ENCODE measurements at regions not wholly inside any gene's neighbourhood (a gene's known extent, or its start where the extent isn't known, plus 50 kb on each side); places are given as distances from the start of the nearest gene placed in this dataset.

GRCh38 chr3:3705090-3705775 lies 94.0 kb upstream of the LRRN1 start:
- no peak overlapping the region for H3K27ac Mint-ChIP-seq
- no peaks in the 10 kb centered on the region for H3K36me3 Mint-ChIP-seq
- H3K4me1 Mint-ChIP-seq (ENCODE audit: low read depth in 2 of 2), result no peaks in the 10 kb centered on the region
- ATAC-seq, result no peak
- DNase-seq (ENCODE audit: low spot score), result no peak
- H3K27me3 Mint-ChIP-seq, result peaks cover 0 to 3% of the 10 kb centered on the region in 2 donors
- H3K9me3 Mint-ChIP-seq, result no peaks in the 10 kb centered on the region
- H3K4me3 Mint-ChIP-seq, result no peak overlapping the region

GRCh38 chr3:3701949-3702348 lies 97.3 kb upstream of the LRRN1 start:
- Mint-ChIP-seq H3K27ac (no peak overlapping the region), H3K36me3 (no peaks in the 10 kb centered on the region), H3K27me3 (no peaks in the 10 kb centered on the region), H3K9me3 (no peaks in the 10 kb centered on the region), H3K4me1 (ENCODE audit: low read depth in 2 of 2) (no peaks in the 10 kb centered on the region), H3K4me3 (no peak overlapping the region)
- DNase-seq (ENCODE audit: low spot score) (no peak), ATAC-seq (no peak)

- H3K4me3 Mint-ChIP-seq, result no peak overlapping the region
- DNase-seq (ENCODE audit: low spot score) (no peak), ATAC-seq (no peak)
- H3K27me3 Mint-ChIP-seq, result no peaks in the 10 kb centered on the region
- H3K27ac Mint-ChIP-seq, result no peak overlapping the region
- no peaks in the 10 kb centered on the region for H3K36me3 Mint-ChIP-seq
- H3K9me3 Mint-ChIP-seq, result no peaks in the 10 kb centered on the region
- H3K4me1 Mint-ChIP-seq (ENCODE audit: low read depth in 2 of 2), result no peaks in the 10 kb centered on the region
These were observed 99.2 kb upstream of the LRRN1 start for GRCh38 chr3:3699816-3700633.

- DNase-seq (ENCODE audit: low spot score) (no peak), ATAC-seq (no peak)
- H3K27me3 Mint-ChIP-seq, result no peaks in the 10 kb centered on the region
- H3K4me1 Mint-ChIP-seq (ENCODE audit: low read depth in 2 of 2), result no peaks in the 10 kb centered on the region
- H3K9me3 Mint-ChIP-seq, result no peaks in the 10 kb centered on the region
- no peaks in the 10 kb centered on the region for H3K36me3 Mint-ChIP-seq
- no peak overlapping the region for H3K27ac Mint-ChIP-seq
- no peak overlapping the region for H3K4me3 Mint-ChIP-seq
These were observed 99.8 kb upstream of the LRRN1 start for GRCh38 chr3:3699407-3699806.

GRCh38 chr3:3696345-3696744 lies 102.9 kb upstream of the LRRN1 start:
- H3K4me1 Mint-ChIP-seq (ENCODE audit: low read depth in 2 of 2), result peaks cover 0 to 5% of the 10 kb centered on the region in 2 donors
- no peaks in the 10 kb centered on the region for H3K27me3 Mint-ChIP-seq
- no peaks in the 10 kb centered on the region for H3K9me3 Mint-ChIP-seq
- DNase-seq (ENCODE audit: low spot score), result no peak
- H3K4me3 Mint-ChIP-seq, result no peak overlapping the region
- H3K36me3 Mint-ChIP-seq, result no peaks in the 10 kb centered on the region
- no peak overlapping the region for H3K27ac Mint-ChIP-seq
- no peak for ATAC-seq

- Mint-ChIP-seq H3K4me1 (ENCODE audit: low read depth in 2 of 2) (peaks cover 0 to 5% of the 10 kb centered on the region in 2 donors), H3K27ac (no peak overlapping the region), H3K4me3 (no peak overlapping the region)
These were observed 105.6 kb upstream of the LRRN1 start for GRCh38 chr3:3693593-3693992.

GRCh38 chr3:3689601-3690375 lies 109.4 kb upstream of the LRRN1 start:
- no peaks in the 10 kb centered on the region for H3K27me3 Mint-ChIP-seq
- DNase-seq (ENCODE audit: low spot score) (no peak), ATAC-seq (no peak)
- H3K27ac Mint-ChIP-seq, result no peak overlapping the region
- H3K36me3 Mint-ChIP-seq, result no peaks in the 10 kb centered on the region
- no peak overlapping the region for H3K4me3 Mint-ChIP-seq
- no peaks in the 10 kb centered on the region for H3K9me3 Mint-ChIP-seq
- H3K4me1 Mint-ChIP-seq (ENCODE audit: low read depth in 2 of 2), result peaks cover 0 to 5% of the 10 kb centered on the region in 2 donors

More at GRCh38 chr3:3693593-3693992, 105.6 kb upstream of the LRRN1 start:
- Mint-ChIP-seq H3K36me3 (no peaks in the 10 kb centered on the region), H3K27me3 (no peaks in the 10 kb centered on the region), H3K9me3 (no peaks in the 10 kb centered on the region)
- no peak for DNase-seq (ENCODE audit: low spot score)
- peak in 1 of 2 donors; percentile 32 for ATAC-seq

GRCh38 chr3:3686907-3687648 lies 112.2 kb upstream of the LRRN1 start:
- Mint-ChIP-seq H3K27ac (no peak overlapping the region), H3K4me1 (ENCODE audit: low read depth in 2 of 2) (no peaks in the 10 kb centered on the region), H3K36me3 (no peaks in the 10 kb centered on the region), H3K9me3 (no peaks in the 10 kb centered on the region), H3K27me3 (no peaks in the 10 kb centered on the region), H3K4me3 (no peak overlapping the region)
- ATAC-seq, result no peak
- DNase-seq (ENCODE audit: low spot score), result no peak

GRCh38 chr3:3685721-3686120 lies 113.5 kb upstream of the LRRN1 start:
- H3K9me3 Mint-ChIP-seq, result no peaks in the 10 kb centered on the region
- ATAC-seq (no peak), DNase-seq (ENCODE audit: low spot score) (no peak)
- H3K4me3 Mint-ChIP-seq, result no peak overlapping the region
- H3K4me1 Mint-ChIP-seq (ENCODE audit: low read depth in 2 of 2), result no peaks in the 10 kb centered on the region
- H3K27me3 Mint-ChIP-seq, result no peaks in the 10 kb centered on the region
- H3K36me3 Mint-ChIP-seq, result no peaks in the 10 kb centered on the region
- no peak overlapping the region for H3K27ac Mint-ChIP-seq

GRCh38 chr3:3683261-3683660 lies 116.0 kb upstream of the LRRN1 start:
- no peaks in the 10 kb centered on the region for H3K36me3 Mint-ChIP-seq
- ATAC-seq, result no peak

GRCh38 chr3:3675801-3676200 lies 123.4 kb upstream of the LRRN1 start:
- Mint-ChIP-seq H3K27me3 (peaks cover 0 to 5% of the 10 kb centered on the region in 2 donors), H3K9me3 (peaks cover 5% of the 10 kb centered on the region), H3K4me1 (ENCODE audit: low read depth in 2 of 2) (no peaks in the 10 kb centered on the region), H3K4me3 (no peak overlapping the region), H3K36me3 (no peaks in the 10 kb centered on the region), H3K27ac (no peak overlapping the region)
- ATAC-seq (no peak), DNase-seq (ENCODE audit: low spot score) (no peak)

More at GRCh38 chr3:3683261-3683660, 116.0 kb upstream of the LRRN1 start:
- no peaks in the 10 kb centered on the region for H3K4me1 Mint-ChIP-seq (ENCODE audit: low read depth in 2 of 2)
- no peak overlapping the region for H3K4me3 Mint-ChIP-seq
- no peak for DNase-seq (ENCODE audit: low spot score)
- H3K9me3 Mint-ChIP-seq, result no peaks in the 10 kb centered on the region
- no peak overlapping the region for H3K27ac Mint-ChIP-seq
- H3K27me3 Mint-ChIP-seq, result peaks cover 0 to 3% of the 10 kb centered on the region in 2 donors

- H3K27ac Mint-ChIP-seq, result no peak overlapping the region
- no peak overlapping the region for H3K4me3 Mint-ChIP-seq
- H3K36me3 Mint-ChIP-seq, result no peaks in the 10 kb centered on the region
- H3K9me3 Mint-ChIP-seq, result peaks cover 5% of the 10 kb centered on the region
- ATAC-seq (no peak), DNase-seq (ENCODE audit: low spot score) (no peak)
- peaks cover 0 to 5% of the 10 kb centered on the region in 2 donors for H3K27me3 Mint-ChIP-seq
- H3K4me1 Mint-ChIP-seq (ENCODE audit: low read depth in 2 of 2), result no peaks in the 10 kb centered on the region
These were observed 124.0 kb upstream of the LRRN1 start for GRCh38 chr3:3675186-3675585.

GRCh38 chr3:3666664-3667063 lies 132.6 kb upstream of the LRRN1 start:
- Mint-ChIP-seq H3K36me3 (no peaks in the 10 kb centered on the region), H3K4me3 (peak overlapping the region; percentile 72), H3K27me3 (peaks cover 6 to 9% of the 10 kb centered on the region in 2 donors), H3K4me1 (ENCODE audit: low read depth in 2 of 2) (peaks cover 13 to 21% of the 10 kb centered on the region in 2 donors), H3K27ac (peak overlapping the region in 1 of 2 donors; percentile 66), H3K9me3 (peaks cover 7% of the 10 kb centered on the region)
- peak; percentile 69 for DNase-seq (ENCODE audit: low spot score)
- ATAC-seq, result peak; percentile 86 to 96

Measured in natural killer cell treated with Interleukin-12 subunit alpha and Interleukin-12 subunit beta and Interleukin-15 and Interleukin-18, amount 100 ng/mL, for 72 hours (primary cell).